HG03025 (cell line): ENCODE measurements at regions not wholly inside any gene's neighbourhood (a gene's known extent, or its start where the extent isn't known, plus 50 kb on each side); places are given as distances from the start of the nearest gene placed in this dataset.

ENCODE experiments used
- ATAC-seq: cut with Tn5 transposase; IDR thresholded peaks from one replicate; pipeline ENCODE4 v1.9.1; 2021; ENCODE audit warnings: mild to moderate bottlenecking, moderate library complexity; ENCODE audit not compliant: unreplicated experiment, low FRiP score

GRCh38 chr12:85568395-85569103 lies 267.7 kb downstream of the RASSF9 start:
- no peak for ATAC-seq

GRCh38 chr12:85569261-85569660 lies 266.9 kb downstream of the RASSF9 start:
- ATAC-seq = no peak

DNA sequence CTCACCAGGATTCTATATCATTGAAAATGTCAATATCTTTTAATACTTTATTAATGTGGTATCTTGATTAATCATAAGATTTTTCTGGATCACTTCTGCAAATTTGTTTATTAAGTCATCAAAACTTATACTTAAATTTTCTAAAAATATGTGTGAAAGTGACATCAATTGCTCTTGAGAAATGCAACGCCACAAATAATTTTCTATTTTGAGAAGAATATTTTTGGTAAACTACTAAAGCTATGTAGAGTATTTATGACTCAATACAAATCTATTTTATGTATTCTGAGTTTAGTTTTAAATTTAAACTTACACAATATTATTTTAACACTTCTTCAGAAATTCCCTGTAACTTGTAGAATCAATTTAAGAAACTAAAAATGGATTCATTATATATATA lies 263.3 kb downstream of the RASSF9 start:
- ATAC-seq = no peak

DNA sequence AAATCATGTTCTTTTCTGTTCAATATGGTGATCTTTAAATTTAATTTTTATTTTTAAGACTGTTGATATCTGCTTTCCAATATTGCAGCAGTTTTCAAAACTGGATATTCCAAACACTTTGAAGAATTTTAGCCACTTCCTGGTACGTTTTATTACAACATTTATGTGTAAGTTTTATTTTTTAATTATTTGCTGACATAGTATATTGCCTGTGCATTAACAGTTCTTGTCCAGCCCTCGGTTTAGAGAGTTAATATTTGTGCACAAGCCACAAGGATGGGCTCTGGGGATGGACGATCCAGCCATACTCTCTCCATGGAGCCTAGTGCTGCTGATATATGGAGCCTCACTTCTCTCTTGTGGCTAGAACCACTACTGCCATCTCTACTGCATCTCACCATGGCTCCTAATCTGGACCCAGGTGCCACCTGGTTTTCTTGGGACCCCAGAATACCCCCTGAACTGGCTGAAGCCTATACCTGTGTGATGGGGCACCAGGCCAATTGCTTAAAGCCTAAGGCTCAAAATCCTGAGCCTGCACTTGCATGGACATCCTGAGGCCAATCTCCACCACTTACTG lies 262.5 kb downstream of the RASSF9 start:
- no peak for ATAC-seq

GRCh38 chr12:85574291-85574690 lies 261.9 kb downstream of the RASSF9 start:
- no peak for ATAC-seq

GRCh38 chr12:85575120-85576096 lies 260.8 kb downstream of the RASSF9 start:
- peak; percentile 97 for ATAC-seq

- no peak for ATAC-seq
Observed at GRCh38 chr12:85580562-85581168, 255.5 kb downstream of the RASSF9 start.

GRCh38 chr12:85587158-85587557 lies 249.1 kb downstream of the RASSF9 start:
- no peak for ATAC-seq

DNA sequence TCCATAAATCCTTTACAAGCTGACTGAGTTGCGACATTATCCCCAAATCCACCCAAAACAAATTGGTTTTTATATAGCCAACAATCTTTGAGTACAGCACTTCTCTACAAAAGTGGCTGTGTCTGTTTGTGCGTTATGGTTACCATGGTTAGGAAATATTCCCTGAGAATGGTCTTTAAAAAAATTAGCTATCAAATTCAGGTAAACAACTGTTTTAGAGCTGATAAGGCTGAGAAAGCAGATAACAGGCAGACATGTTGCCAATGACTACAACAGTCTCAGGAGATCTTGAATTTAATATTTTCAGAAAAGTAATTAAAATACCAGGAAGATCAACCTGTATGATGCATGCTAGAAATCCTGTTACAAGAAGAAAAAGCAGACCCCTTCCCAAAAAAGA lies 248.0 kb downstream of the RASSF9 start:
- no peak for ATAC-seq

- ATAC-seq = no peak
Observed at GRCh38 chr12:85600841-85601240, 235.4 kb downstream of the RASSF9 start.

GRCh38 chr12:85603556-85603955 lies 232.7 kb downstream of the RASSF9 start:
- no peak for ATAC-seq

DNA sequence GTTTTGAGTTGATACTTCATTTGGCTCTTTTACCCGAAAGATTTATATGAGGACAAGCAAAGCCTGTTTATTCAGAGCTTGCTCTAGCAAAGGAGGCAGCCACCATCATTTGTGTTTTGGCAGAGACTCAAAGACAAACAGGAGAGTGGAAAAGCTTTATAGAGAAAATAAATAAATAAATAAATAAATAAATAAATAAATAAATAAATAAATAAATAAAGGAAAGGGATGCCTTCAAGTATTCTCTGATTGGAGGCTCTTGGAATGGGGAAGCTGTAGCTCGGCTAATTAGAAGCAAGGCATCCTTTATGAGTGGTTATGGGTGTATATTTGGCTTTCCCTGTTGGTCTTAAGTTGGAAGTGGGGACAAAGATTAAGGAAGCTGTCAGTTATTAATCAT lies 229.8 kb downstream of the RASSF9 start:
- ATAC-seq = no peak

GRCh38 chr12:85609778-85610177 lies 226.4 kb downstream of the RASSF9 start:
- no peak for ATAC-seq

DNA sequence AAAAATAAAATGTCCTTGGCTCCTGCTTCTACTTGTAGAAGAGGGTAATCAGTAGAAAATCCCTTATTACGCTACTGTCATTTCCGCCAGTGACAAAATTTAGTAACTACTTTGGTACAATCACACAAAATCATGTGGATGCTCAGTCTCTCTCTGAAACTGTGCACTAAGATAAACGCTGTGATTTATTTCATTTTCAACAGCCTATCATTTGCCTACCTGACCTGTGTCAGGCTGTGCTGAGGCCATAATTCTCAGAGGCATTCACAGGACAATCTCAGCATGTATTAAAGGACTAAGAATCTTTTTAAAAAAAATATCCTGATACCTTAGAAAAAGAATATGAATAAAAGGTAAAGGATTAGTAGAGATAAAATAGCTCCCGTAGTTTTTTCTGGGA lies 226.0 kb downstream of the RASSF9 start:
- no peak for ATAC-seq

GRCh38 chr12:85616201-85616600 lies 220.0 kb downstream of the RASSF9 start:
- no peak for ATAC-seq

GRCh38 chr12:85617307-85618091 lies 218.7 kb downstream of the RASSF9 start:
- no peak for ATAC-seq

GRCh38 chr12:85621041-85621440 lies 215.2 kb downstream of the RASSF9 start:
- ATAC-seq = no peak

- no peak for ATAC-seq
Observed at GRCh38 chr12:85623763-85624162, 212.4 kb downstream of the RASSF9 start.

DNA sequence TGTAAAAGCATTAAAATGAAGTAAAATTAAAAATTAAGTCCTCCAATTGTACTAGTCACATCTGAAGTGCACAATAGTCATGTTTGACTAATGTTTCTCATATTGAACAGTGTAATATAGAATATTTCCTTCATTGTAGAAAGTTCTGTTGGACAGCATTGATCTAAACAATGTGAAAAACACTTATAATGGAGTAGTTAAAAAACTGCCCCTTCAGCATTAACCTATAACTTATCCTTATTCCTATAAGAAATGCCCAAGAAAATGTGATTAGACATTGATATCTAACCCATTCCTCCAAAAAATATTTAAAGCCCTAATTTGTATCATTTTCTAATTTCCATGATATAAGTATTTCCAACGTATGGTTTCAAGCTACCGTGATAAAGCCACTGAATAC lies 210.7 kb downstream of the RASSF9 start:
- ATAC-seq = no peak
